ENCODE measurements at regions not wholly inside any gene's neighbourhood (a gene's known extent, or its start where the extent isn't known, plus 50 kb on each side); places are given as distances from the start of the nearest gene placed in this dataset.

DNA sequence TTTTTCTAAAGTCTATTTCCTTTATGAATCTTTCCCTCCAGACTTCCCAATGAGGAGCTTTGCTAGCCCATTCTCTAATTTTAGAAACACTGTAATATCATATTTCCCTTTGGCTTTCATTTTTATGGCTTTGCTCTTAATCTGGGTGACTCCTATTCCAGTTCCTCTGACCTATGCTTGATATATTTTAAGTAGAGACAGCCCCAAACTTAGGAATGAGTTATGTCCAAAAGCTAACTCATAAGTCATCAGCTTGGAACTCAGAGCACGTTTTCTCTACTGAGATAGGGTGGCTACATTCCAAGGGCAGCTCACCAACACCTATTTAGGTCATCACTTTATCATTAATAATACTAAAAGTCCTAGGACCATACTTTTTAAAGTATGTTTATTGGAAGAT is 77.8 kb downstream of the OR13H1 start:
- in situ Hi-C loops (cut with MboI; ENCODE audit: low sequenced_read_pairs, unreplicated experiment), result no loop called here
- no peak for DNase-seq (ENCODE audit: low spot score)
- TF ChIP-seq, protein P1, sequence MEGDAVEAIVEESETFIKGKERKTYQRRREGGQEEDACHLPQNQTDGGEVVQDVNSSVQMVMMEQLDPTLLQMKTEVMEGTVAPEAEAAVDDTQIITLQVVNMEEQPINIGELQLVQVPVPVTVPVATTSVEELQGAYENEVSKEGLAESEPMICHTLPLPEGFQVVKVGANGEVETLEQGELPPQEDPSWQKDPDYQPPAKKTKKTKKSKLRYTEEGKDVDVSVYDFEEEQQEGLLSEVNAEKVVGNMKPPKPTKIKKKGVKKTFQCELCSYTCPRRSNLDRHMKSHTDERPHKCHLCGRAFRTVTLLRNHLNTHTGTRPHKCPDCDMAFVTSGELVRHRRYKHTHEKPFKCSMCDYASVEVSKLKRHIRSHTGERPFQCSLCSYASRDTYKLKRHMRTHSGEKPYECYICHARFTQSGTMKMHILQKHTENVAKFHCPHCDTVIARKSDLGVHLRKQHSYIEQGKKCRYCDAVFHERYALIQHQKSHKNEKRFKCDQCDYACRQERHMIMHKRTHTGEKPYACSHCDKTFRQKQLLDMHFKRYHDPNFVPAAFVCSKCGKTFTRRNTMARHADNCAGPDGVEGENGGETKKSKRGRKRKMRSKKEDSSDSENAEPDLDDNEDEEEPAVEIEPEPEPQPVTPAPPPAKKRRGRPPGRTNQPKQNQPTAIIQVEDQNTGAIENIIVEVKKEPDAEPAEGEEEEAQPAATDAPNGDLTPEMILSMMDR (IDR thresholded peaks at IDR 0.05; ENCODE audit: borderline replicate concordance, control extremely low read depth, extremely low read depth, insufficient read depth, missing control alignments), result no peak

DNA sequence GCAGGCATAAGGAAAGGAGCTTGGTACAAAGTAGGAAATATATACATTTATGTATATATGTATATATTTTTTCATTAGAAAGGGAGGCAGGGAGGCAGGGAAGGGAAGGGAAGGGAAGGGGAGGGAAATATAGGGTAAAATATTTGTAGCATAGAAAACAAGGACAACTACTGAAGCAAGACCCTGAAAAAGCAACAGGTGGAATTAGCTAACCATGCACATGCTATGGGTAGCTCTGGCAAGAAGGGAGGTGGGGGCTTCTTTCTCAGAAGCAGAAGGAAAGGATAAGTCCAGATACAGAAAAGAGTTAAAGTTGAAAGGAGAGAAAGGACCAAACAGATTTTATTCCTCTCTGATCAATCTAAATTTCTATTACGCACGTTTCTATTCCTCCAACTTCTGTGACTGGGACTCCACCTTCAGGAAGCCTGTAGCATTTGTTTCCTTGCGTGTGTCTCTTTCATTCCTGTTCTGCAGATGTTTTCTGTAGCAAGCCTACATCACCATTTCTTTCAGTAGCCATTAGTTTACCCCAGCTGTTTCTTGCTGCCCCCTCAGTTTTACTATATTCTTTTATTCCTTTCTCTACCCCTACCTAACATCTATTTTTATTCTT is 82.9 kb downstream of the OR13H1 start:
- TF ChIP-seq, protein P1 (IDR thresholded peaks at IDR 0.05; ENCODE audit: borderline replicate concordance, control extremely low read depth, extremely low read depth, insufficient read depth, missing control alignments), result no peak
- in situ Hi-C loops (cut with MboI; ENCODE audit: low sequenced_read_pairs, unreplicated experiment), result loop anchor here (25.0 kb wide), 1 partner anchor 639 kb away; no protein-coding TSS in a partner anchor
- DNase-seq (ENCODE audit: low spot score), result no peak

DNA sequence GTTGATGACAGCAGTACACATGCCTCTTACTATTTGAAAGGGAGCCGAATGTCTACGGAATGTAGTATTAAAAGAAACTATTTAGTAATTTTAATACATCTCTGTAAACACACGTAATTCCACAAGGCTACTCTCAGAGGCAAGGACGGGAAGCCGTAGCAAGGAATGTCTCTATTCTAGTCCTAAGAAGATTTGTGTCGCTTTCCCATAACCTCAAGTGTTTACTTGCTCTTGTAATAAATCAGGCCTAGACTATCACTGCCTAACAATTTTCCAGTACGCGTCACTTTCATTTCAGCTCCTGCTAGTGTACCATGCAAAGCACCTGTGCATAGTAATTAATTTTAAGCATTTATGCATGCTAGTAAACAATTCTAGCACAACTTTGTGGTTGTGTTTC is 86.7 kb downstream of the OR13H1 start:
- TF ChIP-seq, protein P1 (IDR thresholded peaks at IDR 0.05; ENCODE audit: borderline replicate concordance, control extremely low read depth, extremely low read depth, insufficient read depth, missing control alignments), result no peak
- no peak for DNase-seq (ENCODE audit: low spot score)
- in situ Hi-C loops (cut with MboI; ENCODE audit: low sequenced_read_pairs, unreplicated experiment), result loop anchor here (25.0 kb wide), 1 partner anchor 643 kb away; no protein-coding TSS in a partner anchor

DNA sequence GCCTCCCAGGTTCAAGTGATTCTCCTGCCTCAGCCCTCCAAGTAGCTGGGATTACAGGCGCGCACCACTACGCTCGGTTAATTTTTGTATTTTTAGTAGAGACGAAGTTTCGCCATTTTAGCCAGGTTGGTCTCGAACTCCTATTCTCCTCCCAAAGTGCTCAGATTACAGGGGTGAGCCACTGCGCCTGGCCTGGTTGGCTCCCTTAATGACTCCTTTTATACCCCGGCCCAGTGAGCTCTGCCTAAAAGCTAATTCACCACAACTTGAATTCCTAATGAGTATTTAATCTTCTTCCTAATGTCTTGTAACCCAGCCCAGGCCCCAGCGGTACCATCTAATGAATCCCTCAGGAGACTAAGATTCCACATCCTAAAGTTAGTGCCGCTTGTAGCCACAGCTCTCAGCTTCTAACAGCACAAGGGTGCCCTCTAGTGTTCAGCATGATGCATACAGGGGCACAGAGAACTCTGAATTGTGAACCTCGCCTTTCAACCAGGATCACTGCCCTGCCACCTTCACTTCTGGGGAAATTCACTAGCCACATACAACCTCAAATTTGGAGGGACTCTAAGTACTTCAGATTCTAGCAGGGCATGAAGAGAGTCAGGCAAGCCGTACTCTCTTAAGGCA is 89.5 kb downstream of the OR13H1 start:
- TF ChIP-seq, protein P1 (IDR thresholded peaks at IDR 0.05; ENCODE audit: borderline replicate concordance, control extremely low read depth, extremely low read depth, insufficient read depth, missing control alignments), result peak; percentile 91
- in situ Hi-C loops (cut with MboI; ENCODE audit: low sequenced_read_pairs, unreplicated experiment), result loop anchor here (25.0 kb wide), 1 partner anchor 646 kb away; no protein-coding TSS in a partner anchor
- peak; percentile 39 for DNase-seq (ENCODE audit: low spot score)

DNA sequence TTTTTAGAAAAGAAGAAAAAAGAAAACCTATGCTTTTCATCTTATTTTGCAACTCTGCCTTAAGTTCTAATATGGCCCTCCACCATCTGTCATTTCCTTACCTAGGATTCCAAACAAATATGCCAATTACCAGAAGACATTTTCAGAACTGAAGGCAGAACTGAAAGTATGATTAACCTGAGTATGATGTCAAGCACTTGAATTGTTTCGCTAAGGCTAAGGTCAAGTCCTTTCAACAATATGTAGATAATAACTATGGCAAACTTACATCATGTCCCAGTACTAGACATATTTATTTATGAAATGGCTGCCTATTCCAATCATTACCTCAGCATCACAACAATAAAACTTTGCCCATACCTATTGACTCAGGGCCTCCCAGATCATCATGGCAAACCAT is 91.0 kb downstream of the OR13H1 start:
- DNase-seq (ENCODE audit: low spot score), result no peak
- TF ChIP-seq, protein P1 (IDR thresholded peaks at IDR 0.05; ENCODE audit: borderline replicate concordance, control extremely low read depth, extremely low read depth, insufficient read depth, missing control alignments), result no peak
- in situ Hi-C loops (cut with MboI; ENCODE audit: low sequenced_read_pairs, unreplicated experiment), result loop anchor here (25.0 kb wide), 1 partner anchor 648 kb away; no protein-coding TSS in a partner anchor

DNA sequence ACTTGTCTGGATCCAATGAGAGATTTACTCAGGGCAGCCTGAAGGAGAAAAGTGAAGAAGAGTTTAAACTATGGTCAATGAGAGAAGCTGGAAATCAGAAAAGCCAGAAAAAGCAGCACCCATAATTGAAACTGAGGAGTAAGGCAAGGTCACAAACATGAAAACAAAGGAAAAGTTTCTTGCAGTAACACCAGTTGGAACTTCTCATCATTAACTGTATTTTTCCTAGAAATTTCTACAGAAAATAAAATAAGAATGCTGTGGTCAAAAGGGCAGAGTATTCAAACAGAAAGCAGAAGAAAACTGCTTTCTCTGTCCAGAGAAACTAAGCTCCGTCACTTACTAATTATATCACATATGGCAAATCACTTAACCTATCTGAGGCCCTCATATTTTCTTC is 102.2 kb downstream of the OR13H1 start:
- in situ Hi-C loops (cut with MboI; ENCODE audit: low sequenced_read_pairs, unreplicated experiment), result loop anchor here (25.0 kb wide), 1 partner anchor 659 kb away; no protein-coding TSS in a partner anchor
- no peak for DNase-seq (ENCODE audit: low spot score)

More for the DNA sequence above, 102.2 kb downstream of the OR13H1 start:
- TF ChIP-seq, protein P1 (IDR thresholded peaks at IDR 0.05; ENCODE audit: borderline replicate concordance, control extremely low read depth, extremely low read depth, insufficient read depth, missing control alignments), result no peak
